ENCODE measurements at regions not wholly inside any gene's neighbourhood (a gene's known extent, or its start where the extent isn't known, plus 50 kb on each side); places are given as distances from the start of the nearest gene placed in this dataset.

GRCh38 chr6:125537090-125537489, 212.3 kb upstream of the HEY2 start:
- TF ChIP-seq, protein P1, sequence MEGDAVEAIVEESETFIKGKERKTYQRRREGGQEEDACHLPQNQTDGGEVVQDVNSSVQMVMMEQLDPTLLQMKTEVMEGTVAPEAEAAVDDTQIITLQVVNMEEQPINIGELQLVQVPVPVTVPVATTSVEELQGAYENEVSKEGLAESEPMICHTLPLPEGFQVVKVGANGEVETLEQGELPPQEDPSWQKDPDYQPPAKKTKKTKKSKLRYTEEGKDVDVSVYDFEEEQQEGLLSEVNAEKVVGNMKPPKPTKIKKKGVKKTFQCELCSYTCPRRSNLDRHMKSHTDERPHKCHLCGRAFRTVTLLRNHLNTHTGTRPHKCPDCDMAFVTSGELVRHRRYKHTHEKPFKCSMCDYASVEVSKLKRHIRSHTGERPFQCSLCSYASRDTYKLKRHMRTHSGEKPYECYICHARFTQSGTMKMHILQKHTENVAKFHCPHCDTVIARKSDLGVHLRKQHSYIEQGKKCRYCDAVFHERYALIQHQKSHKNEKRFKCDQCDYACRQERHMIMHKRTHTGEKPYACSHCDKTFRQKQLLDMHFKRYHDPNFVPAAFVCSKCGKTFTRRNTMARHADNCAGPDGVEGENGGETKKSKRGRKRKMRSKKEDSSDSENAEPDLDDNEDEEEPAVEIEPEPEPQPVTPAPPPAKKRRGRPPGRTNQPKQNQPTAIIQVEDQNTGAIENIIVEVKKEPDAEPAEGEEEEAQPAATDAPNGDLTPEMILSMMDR (conservative IDR thresholded peaks at IDR 0.05; ENCODE audit: low read depth, low read length), result no peak
- TF ChIP-seq EZH2 (IDR thresholded peaks at IDR 0.05; ENCODE audit: borderline replicate concordance, low read depth, low read length, poor library complexity, severe bottlenecking), result no peak
- Histone ChIP-seq H3K9me3 (ENCODE audit: low read depth, low read length, poor library complexity, severe bottlenecking) (no peaks in the 10 kb centered on the region), H3K27ac (ENCODE audit: low read depth, low read length, poor library complexity, severe bottlenecking) (no peak overlapping the region), H3K36me3 (ENCODE audit: insufficient read depth, low read length, poor library complexity, severe bottlenecking) (no peaks in the 10 kb centered on the region), H3K27me3 (replicated peaks; ENCODE audit: insufficient read depth, low read depth, low read length, poor library complexity) (no peaks in the 10 kb centered on the region), H3K4me3 (ENCODE audit: low read depth, low read length, poor library complexity, severe bottlenecking) (no peak overlapping the region), H3K4me1 (ENCODE audit: insufficient read depth, low read length, poor library complexity, severe bottlenecking) (no peaks in the 10 kb centered on the region)
- ChIA-PET CTCF (no interaction called here), POLR2A (ENCODE audit: low non-redundant PET) (no interaction called here)
- intact Hi-C loops (cut with micrococcal nuclease; ENCODE audit: unreplicated experiment), result no loop called here
- no peak for DNase-seq (ENCODE audit: low spot score)
- no TSS peak for BruUV-seq (replicated peaks)

GRCh38 chr6:125539892-125540291, 209.5 kb upstream of the HEY2 start:
- ChIA-PET CTCF (no interaction called here), POLR2A (ENCODE audit: low non-redundant PET) (no interaction called here)
- Histone ChIP-seq H3K27me3 (replicated peaks; ENCODE audit: insufficient read depth, low read depth, low read length, poor library complexity) (no peaks in the 10 kb centered on the region), H3K4me3 (ENCODE audit: low read depth, low read length, poor library complexity, severe bottlenecking) (no peak overlapping the region), H3K27ac (ENCODE audit: low read depth, low read length, poor library complexity, severe bottlenecking) (no peak overlapping the region), H3K4me1 (ENCODE audit: insufficient read depth, low read length, poor library complexity, severe bottlenecking) (no peaks in the 10 kb centered on the region), H3K9me3 (ENCODE audit: low read depth, low read length, poor library complexity, severe bottlenecking) (no peaks in the 10 kb centered on the region), H3K36me3 (ENCODE audit: insufficient read depth, low read length, poor library complexity, severe bottlenecking) (no peaks in the 10 kb centered on the region)
- intact Hi-C loops (cut with micrococcal nuclease; ENCODE audit: unreplicated experiment), result no loop called here
- no peak for DNase-seq (ENCODE audit: low spot score)
- TF ChIP-seq, protein P1 (conservative IDR thresholded peaks at IDR 0.05; ENCODE audit: low read depth, low read length), result no peak
- TF ChIP-seq EZH2 (IDR thresholded peaks at IDR 0.05; ENCODE audit: borderline replicate concordance, low read depth, low read length, poor library complexity, severe bottlenecking), result no peak
- BruUV-seq (replicated peaks), result no TSS peak

- Histone ChIP-seq H3K27ac (ENCODE audit: low read depth, low read length, poor library complexity, severe bottlenecking) (no peak overlapping the region), H3K4me3 (ENCODE audit: low read depth, low read length, poor library complexity, severe bottlenecking) (no peak overlapping the region), H3K36me3 (ENCODE audit: insufficient read depth, low read length, poor library complexity, severe bottlenecking) (no peaks in the 10 kb centered on the region), H3K4me1 (ENCODE audit: insufficient read depth, low read length, poor library complexity, severe bottlenecking) (peaks cover 27% of the 10 kb centered on the region), H3K9me3 (ENCODE audit: low read depth, low read length, poor library complexity, severe bottlenecking) (no peaks in the 10 kb centered on the region), H3K27me3 (replicated peaks; ENCODE audit: insufficient read depth, low read depth, low read length, poor library complexity) (no peaks in the 10 kb centered on the region)
- no peak for DNase-seq (ENCODE audit: low spot score)
- ChIA-PET POLR2A (ENCODE audit: low non-redundant PET) (no interaction called here), CTCF (no interaction called here)
- no TSS peak for BruUV-seq (replicated peaks)
- TF ChIP-seq EZH2 (IDR thresholded peaks at IDR 0.05; ENCODE audit: borderline replicate concordance, low read depth, low read length, poor library complexity, severe bottlenecking), result no peak
- TF ChIP-seq, protein P1 (conservative IDR thresholded peaks at IDR 0.05; ENCODE audit: low read depth, low read length), result no peak
- intact Hi-C loops (cut with micrococcal nuclease; ENCODE audit: unreplicated experiment), result no loop called here
These were observed 204.6 kb upstream of the HEY2 start for GRCh38 chr6:125544819-125545218.
